GM18858 (cell line): ENCODE measurements at regions not wholly inside any gene's neighbourhood (a gene's known extent, or its start where the extent isn't known, plus 50 kb on each side); places are given as distances from the start of the nearest gene placed in this dataset.
"Not testable (repeated sequence)": the region's sequence is repeated elsewhere in the genome, so short reads cannot be mapped to it uniquely, and the experiment has no call there.

Experiments
- ATAC-seq: cut with Tn5 transposase; IDR thresholded peaks from one replicate; pipeline ENCODE4 v1.9.1; 2021; ENCODE audit not compliant: unreplicated experiment

DNA sequence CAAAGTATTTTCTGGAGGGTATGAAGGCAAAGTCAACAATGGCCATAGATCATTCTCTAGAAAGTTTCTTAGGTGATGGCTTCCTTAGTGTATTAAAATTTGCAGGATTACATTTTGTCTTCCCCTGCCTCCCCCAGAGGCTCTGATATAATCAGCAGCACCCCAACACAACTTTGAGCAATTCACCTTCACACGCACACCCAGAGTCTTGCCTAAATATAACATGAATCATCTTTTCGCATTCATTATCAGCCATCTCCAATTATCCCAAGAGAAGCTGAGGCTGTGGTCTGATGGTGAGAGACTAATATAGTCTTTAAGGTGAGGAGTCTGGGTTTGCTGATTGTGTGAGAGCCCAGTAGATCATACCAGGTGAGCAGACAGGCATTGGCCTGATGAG is 343.0 kb downstream of the RRAGC start:
- no peak for ATAC-seq

DNA sequence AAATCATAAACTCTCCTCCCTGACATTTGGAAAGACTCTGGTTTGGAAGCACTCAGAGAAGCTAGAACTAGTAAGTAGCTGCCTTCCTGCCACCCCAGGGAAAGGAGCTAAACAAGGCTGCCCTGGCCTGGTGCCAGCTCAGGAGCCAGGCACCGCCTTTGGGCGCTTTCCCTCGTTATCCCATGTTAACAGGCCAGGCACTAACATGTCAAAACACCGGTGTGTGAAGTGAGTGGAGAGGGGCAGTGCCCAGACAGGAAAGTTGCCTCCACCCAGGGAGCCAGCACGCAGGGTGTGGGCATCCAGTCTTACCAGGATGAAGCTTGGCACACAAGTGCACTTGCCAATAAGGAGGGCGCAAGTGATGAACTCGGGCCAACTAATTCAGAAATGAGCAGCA is 346.8 kb downstream of the RRAGC start:
- ATAC-seq = no peak

DNA sequence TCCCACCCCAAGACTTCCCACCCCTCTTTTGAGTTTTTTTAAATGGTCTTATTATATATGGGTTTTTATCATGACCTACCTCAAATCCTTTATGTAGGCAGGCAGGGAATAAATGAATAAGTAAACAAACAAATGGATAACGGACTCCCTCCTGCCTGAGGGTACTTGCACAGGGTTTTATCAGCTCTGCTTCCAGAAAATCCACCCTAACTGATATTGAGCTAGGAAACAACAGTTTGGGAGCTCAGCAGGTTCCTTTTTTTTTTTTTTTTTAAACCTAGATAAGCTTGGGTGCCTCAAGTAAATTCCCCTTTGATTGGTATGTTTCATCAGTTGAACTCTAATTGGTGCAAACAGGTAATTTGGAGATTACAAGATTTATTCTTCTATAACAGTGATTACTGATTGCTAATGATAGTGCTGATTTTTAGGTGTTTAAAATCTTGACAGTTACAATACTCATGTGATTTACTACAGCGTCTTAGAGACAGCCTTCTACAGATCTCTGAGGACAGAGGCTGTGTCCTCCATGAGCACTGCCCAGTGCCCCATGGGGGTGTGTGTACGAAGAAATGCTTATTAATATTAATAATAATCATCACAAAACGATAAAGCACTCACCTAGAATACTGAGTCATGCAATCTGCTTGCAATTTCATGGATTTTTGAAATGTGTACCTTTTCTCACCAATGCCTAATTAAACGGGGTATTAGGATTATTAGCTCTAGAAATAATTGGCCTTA is 347.4 kb downstream of the RRAGC start:
- ATAC-seq = no peak

DNA sequence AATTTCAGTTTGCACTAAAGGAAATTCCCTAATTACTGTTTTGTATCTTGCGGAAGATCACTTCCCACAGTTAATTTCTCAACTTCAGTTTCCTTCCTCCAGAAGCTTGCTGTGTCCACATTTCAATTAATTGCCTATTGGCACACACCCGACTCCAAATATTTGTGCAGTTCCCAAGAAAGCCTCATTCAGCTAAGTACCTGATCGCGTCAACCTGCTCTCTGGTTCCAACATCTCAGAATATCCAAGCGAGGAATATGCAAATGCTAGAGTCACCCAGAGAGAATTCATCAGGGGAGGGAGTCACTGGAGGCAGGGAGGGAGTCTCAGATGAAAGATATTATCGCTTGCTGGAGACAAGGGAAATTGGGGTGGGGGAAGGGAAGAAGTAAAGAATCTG is 351.3 kb downstream of the RRAGC start:
- no peak for ATAC-seq

DNA sequence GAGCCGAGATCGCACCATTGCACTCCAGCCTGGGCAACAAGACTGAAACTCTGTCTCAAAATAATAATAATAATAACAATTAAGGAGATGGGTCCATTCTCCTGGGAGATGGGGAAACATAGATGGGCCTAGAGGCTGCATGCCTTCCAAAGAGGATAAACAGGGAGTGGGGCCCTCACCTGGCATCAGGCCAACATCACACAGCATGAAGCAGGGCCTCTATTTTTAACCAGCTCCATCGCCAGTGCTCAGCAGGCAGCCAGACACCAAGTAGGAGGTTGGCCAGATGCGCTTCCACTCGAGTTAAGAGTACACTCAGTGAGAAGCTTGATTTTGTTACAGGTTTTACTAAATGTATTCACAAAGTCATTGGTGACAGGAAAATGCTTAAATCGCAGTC is 352.0 kb downstream of the RRAGC start:
- ATAC-seq = no peak

DNA sequence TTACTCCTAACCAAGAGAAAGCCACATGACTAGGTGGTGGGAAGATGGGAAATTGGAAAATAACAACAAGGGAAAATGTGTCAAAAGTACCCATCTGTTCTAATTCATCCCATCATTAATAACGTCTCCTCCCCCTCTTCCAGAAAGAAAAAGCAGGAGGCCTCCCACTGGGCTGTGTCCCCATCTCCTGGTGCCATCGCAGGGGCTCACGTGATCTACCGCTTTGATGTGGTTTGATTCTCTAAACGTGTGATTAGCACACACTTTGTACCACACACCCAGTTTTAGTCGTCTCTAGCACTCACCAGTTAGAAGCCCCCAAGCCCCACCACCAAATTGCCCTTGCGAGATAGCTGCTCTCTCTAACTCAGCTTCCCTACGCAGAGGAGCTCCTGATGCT is 353.6 kb downstream of the RRAGC start:
- ATAC-seq = no peak

DNA sequence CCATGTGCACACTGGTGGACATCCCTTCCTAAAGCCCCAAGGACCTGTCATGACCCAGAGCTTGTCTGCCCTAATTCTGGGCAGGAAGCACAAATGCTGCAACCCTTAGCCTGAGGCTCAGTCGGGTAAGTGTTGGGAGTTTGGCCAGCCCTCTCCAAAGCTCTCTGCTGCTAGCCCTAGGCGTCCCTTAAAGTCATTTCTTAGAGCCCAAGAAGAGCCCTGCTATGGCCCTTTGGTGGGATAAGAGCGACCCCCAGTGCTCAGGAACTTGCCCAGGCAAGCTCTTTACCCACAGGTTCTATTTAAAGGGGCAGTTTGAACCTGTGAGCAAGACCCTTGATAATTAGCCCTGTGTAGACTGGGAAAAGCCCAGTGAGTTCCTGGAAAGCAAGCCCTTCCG is 356.8 kb downstream of the RRAGC start:
- no peak for ATAC-seq

DNA sequence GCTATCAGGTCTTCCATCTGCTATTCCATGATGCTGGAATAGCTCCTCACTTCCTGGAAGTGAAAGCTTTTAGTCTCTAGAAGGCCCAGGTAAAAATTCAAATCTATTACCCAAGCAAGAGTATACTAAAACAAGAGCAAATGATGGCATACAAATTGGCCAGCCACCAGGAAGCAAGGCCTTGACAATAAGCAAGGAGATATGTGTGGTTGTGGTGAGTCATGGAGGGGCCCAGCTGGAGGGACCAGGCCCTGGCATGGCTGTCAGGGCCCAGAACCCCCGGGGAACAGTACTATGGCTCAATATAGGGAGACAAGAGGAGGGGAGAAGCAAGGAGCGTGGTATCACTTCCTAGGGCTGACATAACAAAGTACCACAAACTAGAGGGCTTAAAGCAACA is 358.7 kb downstream of the RRAGC start:
- ATAC-seq = no peak

DNA sequence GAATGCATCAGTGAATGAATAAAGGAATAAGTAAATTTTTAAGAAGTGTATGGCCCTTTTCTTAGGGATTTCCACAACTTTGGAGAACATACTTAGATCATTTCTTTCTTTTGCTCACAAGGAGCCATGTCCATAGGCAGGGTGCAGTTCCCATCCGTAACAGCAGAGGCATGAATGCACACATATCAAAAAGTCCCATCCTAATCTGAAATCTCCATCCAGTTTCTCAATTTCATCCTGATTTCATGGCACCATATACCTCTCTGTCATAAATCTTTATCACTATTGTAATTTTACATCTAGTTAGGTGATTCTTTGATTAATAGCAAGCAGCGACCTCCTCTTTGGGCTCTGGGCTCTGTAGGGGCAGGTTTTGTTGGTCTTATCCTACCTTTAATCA is 359.2 kb downstream of the RRAGC start:
- ATAC-seq = no peak

DNA sequence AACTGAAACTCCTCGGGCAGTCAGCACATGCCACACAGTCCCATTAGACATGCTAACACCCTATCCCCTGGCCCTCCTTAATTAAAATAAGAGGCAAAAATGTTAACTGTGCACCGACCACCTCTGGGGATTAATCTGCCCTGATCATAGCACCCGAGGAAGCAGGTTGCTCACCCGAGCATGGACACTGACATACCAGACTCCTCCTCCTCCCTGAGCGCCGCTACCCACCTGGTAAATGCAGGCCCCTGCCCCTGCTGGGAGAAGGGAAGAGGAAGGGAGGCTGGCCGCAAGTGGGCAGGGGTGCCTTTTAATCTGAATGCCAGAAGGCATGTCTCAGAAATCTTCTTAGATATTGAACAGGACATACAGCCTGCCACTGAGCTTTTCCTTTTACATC is 360.9 kb downstream of the RRAGC start:
- ATAC-seq = no peak

DNA sequence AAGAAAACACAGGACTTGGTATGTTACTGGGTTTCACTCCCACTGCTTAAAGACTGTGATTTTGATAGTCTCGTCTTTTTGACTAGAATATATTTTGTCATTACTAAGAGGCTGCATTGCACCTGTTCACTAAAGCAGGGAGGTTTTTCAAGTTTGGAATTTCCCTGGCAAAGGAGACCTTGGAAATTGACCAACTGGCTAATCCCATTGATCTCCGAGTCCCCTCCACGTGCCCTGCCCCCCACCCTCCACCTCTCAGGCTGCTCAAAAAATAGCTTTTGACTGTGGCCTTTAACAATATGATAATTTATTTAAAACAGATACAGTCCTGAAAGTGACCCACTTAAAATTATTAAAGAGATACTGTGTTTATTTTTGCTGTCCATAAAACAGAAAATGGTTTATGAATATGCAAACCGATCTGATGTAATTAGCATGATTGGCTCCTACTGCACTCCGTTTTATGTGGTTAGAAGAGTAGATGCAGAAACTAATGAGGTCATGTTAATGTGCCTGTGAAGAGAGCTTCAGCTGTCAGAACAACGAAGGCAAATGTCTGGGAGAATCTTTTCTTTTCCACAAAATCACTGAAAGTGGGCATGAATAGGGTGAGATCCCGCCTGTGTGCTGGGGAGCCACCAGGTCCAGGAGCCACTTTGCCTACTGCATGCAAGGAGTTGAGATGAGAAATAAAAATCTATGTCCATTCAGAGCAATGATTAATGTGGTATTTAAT is 361.5 kb downstream of the RRAGC start:
- no peak for ATAC-seq

DNA sequence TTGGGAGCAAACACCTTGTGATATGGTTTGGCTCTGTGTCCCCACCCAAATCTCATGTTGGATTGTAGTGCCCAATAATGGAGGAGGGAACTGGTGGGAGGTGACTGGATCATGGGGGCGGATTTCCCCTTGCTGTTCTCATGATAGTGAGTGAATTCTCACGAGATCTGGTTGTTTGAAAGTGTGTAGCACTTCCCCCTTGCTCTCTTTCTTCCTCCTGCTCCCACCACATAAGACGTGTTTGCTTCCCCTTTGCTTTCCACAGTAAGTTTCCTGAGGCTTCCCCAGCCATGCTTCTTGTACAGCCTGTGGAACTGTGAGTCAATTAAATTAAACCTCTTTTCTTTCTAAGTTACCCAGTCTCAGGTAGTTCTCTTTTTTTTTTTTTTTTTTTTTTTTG is 366.3 kb downstream of the RRAGC start:
- ATAC-seq = not testable (repeated sequence)

DNA sequence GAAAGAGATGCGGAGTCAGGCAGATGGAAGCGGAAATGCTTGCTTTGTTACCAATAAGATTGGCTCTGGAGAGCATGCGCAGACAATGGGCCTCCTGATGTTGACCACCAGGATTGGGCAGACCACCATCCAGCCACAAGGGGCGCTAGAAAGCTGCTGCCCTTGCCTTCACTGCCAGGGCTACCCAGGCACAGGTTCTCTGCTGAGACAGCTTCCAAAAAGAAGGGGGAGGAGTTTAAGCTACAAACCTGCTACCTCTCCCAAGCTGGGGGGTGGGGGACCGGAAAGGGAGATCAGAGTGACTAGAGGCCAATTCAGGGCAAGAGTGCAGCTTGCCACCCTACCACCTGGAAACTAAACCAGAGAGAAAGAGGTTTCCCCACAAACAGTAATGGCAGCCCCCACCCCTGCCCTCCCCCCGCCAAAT is 369.7 kb downstream of the RRAGC start:
- ATAC-seq = no peak

DNA sequence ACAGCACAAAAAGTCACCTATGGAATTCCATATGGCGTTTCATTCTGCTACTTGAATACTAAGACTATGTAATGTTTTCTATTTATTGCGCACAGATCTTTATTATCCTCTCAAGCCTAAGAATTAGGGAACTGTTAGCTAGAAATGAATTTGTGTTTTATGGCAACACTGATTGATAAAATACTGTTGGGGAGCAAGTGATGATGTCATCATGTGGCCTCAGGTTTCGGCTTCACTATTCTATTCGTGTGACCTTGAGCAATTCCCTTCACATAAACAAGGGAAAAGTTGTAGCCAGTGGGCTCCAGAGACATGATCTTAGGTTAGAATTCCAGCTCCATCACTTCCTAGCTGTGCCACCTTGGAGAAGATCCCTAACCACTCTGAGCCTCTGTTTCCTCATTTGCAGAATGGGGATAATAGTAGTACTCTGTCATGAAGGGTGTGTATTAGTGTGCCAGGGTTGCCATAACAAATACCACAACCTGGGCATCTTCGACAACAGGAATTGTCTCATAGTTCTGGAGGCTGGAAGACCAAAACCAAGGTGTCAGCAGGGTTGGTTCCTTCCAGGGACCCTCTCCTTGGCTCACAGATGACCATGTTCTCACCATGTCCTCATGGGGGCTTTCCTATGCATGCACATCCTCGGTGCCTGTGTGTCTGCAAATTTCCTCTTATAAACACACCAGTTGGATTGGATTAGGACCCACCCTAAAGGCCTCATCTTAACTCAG is 371.2 kb downstream of the RRAGC start:
- ATAC-seq = no peak

DNA sequence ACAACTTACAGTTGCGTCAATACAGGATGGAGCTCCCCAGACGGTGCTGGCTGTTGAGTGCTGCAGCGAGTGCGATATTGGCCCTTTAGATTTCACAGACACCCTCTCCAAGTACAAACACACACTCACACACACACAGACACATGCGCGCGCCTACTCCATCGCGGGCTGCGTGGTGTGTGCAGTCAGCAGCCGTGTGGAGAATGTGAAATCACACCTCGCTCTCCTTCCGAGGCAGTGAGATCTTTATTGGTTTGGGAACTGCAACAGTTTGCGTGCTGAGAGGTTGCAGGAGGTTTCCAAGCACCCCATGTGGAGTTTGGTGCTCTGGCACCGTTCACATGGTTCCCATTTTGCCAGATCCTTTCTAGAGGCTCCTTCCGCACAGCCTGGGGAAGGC is 372.2 kb downstream of the RRAGC start:
- no peak for ATAC-seq

DNA sequence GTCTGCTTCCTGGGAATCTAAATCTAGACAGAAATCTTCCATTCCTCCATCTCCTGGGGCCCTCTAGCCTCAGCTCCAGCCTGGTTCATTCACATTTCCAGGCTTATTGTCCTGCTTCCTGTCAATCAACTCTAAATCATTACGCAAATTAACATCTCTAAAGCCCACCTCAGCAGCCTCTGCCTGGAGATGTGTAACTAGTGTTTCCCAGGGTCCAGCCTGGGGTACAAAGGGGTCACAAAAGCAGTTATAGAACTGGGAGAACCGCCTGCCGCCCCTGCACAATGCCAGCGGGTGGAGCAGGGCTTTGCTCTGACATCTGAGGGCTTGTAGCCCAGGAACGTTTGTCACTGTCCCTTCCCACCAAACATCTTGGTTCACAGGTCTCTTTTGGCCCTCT is 373.5 kb downstream of the RRAGC start:
- no peak for ATAC-seq

DNA sequence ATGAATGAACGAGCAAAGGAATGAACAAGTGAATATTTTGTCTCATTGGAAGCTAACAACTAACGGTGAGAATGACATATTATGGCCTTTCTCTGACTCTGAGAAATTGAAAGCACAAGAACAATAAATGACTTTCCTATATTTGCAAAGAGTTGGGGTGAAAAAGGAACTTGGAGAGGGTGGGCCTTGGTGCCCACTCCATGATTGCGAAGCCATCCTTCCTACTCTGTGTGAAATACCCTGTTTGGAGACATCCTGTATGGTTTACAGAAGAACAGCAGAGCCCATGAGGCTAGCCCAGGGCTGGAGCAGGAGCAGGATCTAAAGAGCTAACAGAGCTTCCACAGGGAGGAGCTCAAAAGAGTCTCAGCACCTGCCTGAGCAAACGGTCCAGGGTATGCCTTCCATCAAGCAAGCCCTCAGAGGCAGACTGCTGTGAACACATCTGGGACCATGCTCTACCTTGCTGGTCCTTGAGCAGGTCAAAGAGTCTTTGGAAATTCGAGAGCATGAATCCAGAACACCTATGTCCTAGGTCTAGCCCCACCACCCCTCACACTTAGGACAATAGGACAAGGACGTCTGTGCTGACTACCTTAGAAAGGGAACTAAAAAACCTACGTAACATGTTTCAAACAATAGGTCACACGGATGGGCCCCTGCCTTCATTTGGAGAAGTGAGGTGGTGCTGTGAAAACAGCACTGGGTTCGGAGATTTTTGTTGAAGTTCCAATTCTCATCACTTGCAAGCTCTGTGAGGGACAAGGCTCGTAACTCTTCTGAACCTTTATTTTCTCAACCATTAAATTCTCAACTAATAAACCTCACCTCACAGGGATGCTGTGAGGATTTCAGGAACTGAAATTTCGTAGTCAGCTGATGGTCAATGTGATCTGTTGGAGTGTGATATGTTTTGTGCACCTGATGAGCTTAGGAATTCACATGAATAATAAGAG is 377.4 kb downstream of the RRAGC start:
- ATAC-seq = no peak

DNA sequence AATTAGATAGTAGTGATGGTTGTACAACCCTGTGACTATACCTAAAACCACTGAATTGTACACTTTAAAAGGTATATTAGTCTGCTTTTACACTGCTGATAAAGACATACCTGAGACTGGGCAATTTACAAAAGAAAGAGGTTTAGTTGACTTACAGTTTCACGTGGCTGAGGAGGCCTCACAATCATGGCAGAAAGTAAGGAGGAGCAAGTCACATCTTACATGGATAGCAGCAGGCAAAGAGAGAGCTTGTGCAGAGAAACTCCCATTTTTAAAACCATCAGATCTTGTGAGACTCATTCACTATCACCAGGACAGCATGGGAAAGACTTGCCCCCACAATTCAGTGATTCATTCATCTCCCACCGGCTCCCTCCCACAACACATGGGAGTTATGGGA is 379.9 kb downstream of the RRAGC start:
- not testable (repeated sequence) for ATAC-seq

DNA sequence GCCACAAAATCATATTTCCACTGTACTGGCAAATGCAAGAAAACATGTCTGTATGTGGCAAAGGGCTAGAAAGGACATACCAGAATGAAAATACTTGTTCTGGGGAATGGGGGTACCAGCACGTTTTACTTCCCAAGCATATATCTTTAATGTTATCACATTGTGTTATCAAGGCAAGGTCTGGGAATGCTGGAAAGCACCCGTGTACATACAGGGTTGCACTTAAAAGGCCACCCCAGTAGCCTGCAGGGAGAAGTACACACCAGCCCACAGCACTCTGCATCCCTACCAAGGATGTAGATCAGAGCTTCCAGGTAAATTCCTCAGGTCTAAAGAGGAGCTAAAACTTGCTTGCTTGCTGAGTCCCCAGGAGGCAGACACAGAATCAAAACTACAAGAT is 381.8 kb downstream of the RRAGC start:
- ATAC-seq = no peak

DNA sequence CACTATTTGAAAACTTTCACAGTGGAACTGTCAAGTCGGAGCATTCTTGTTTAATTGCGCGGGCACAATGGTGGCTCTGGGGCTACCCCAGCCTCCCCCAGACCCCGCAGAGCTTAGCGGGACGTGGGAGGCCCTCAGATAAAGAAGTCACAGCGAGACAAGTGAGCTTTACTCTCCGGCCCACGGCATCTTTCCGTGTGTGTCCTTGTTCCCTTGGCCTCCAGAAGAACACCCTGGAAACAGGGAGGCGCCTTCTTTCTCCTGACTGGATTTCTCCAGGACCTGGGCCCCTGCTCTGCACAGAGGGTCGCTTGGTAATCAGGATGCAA is 382.8 kb downstream of the RRAGC start:
- no peak for ATAC-seq
